Ovary (tissue), 3 donors: ENCODE measurements at regions not wholly inside any gene's neighbourhood (a gene's known extent, or its start where the extent isn't known, plus 50 kb on each side); places are given as distances from the start of the nearest gene placed in this dataset.

Source experiments
- CTCF ChIP-seq, 3 donors: fragments of 450-650 bp in 2 of 3; fragments of 200-600 bp in 1 of 3; IDR thresholded peaks; one replicate each; pipeline versions ENCODE4 v1.5.1 to v1.8.0; 2016 to 2022; ENCODE audit warnings: antibody characterized with exemption in 3 of 3, mild to moderate bottlenecking in 1 of 3
- POLR2A ChIP-seq: fragments of 450-650 bp; IDR thresholded peaks from one replicate; pipeline ENCODE4 v1.6.1; 2017; ENCODE audit warnings: antibody characterized with exemption, mild to moderate bottlenecking, moderate library complexity
- donor health status: DM: no; HTN: no; CAD: no.

GRCh38 chr1:244974106-244974505, 109.8 kb upstream of the HNRNPU start:
- TF ChIP-seq CTCF (IDR thresholded peaks at IDR 0.05), result no peak
- TF ChIP-seq POLR2A, result no peak
